ENCODE measurements at regions not wholly inside any gene's neighbourhood (a gene's known extent, or its start where the extent isn't known, plus 50 kb on each side); places are given as distances from the start of the nearest gene placed in this dataset.

DNA sequence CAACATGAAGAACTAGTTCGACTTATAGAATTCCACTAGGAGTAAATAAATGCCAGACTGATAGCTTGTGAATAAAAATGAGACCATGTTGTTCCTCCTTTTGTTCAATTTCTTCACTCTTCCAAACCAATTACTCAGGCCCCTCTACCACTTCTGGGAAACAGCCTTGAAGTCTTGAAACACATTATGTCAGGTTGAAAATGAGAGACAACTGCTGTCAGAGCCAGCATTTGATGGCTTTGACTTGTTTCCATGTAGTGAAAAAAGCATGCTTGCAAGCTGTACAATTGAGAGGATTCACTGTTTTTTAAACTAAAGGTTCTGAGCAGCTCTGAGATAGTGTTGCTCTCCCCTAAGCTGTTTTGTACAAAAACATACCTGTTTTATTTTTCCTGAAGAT is 337.1 kb upstream of the SGCD start:
- Histone ChIP-seq H3K4me3 (no peak overlapping the region), H2AFZ (ENCODE audit: low read depth, low read length) (no peak overlapping the region), H3K36me3 (ENCODE audit: control insufficient read depth, insufficient read depth, low read length) (no peaks in the 10 kb centered on the region), H3K4me1 (replicated peaks in 1 of 2; ENCODE audit: control insufficient read depth in 2 of 2, insufficient read depth in 2 of 2, low read length in 2 of 2) (no peaks in the 10 kb centered on the region), H3K9me1 (ENCODE audit: control insufficient read depth, insufficient read depth, low read length) (no peaks in the 10 kb centered on the region), H3K9me3 (replicated peaks; ENCODE audit: control insufficient read depth, insufficient read depth, low read depth, low read length) (no peaks in the 10 kb centered on the region), H3K27ac (ENCODE audit: extremely low read depth, low read depth, low read length) (no peak overlapping the region), H3K4me2 (ENCODE audit: insufficient read depth, low read length) (no peak overlapping the region), H4K20me1 (replicated peaks; ENCODE audit: control insufficient read depth, insufficient read depth, low read length) (no peaks in the 10 kb centered on the region), H3K79me2 (ENCODE audit: control insufficient read depth, insufficient read depth, low read length) (no peaks in the 10 kb centered on the region), H3K27me3 (ENCODE audit: control insufficient read depth in 2 of 2, insufficient read depth in 2 of 2, low read length in 2 of 2) (no peaks in the 10 kb centered on the region), H3K9ac (ENCODE audit: insufficient read depth in 1 of 2, low read depth in 2 of 2, low read length in 2 of 2) (no peak overlapping the region)
- BruUV-seq (replicated peaks): no TSS peak
- CTCF ChIA-PET (ENCODE audit: low intra/inter-chr PET ratio): no interaction called here
- no peak for FAIRE-seq
- intact Hi-C loops (cut with micrococcal nuclease): no loop called here
- POLR2A ChIA-PET: no interaction called here
- TF ChIP-seq GABPA (tag; conservative IDR thresholded peaks at IDR 0.05; ENCODE audit: low read depth): no peak
- TF ChIP-seq, protein P1, sequence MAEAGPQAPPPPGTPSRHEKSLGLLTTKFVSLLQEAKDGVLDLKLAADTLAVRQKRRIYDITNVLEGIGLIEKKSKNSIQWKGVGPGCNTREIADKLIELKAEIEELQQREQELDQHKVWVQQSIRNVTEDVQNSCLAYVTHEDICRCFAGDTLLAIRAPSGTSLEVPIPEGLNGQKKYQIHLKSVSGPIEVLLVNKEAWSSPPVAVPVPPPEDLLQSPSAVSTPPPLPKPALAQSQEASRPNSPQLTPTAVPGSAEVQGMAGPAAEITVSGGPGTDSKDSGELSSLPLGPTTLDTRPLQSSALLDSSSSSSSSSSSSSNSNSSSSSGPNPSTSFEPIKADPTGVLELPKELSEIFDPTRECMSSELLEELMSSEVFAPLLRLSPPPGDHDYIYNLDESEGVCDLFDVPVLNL (CRISPR knock-in tag; IDR thresholded peaks at IDR 0.05; ENCODE audit: low read depth): no peak
- TF ChIP-seq ZNF184 (CRISPR knock-in tag; IDR thresholded peaks at IDR 0.05): no peak
- no peak for TF ChIP-seq SMARCC2 (IDR thresholded peaks at IDR 0.05; ENCODE audit: low read depth)
- TF ChIP-seq EWSR1 (IDR thresholded peaks at IDR 0.05; ENCODE audit: borderline replicate concordance, low read depth, partially characterized antibody): no peak
- no peak for TF ChIP-seq ZKSCAN3 (CRISPR knock-in tag; IDR thresholded peaks at IDR 0.05)
- TF ChIP-seq NFIC (IDR thresholded peaks at IDR 0.05): no peak
- no peak for TF ChIP-seq POLR2A (conservative IDR thresholded peaks at IDR 0.05)
- no peak for TF ChIP-seq KLF1 (tag; IDR thresholded peaks at IDR 0.05)
- TF ChIP-seq ETV1 (tag; conservative IDR thresholded peaks at IDR 0.05; ENCODE audit: low read depth): no peak
- no peak for TF ChIP-seq ELF2 (CRISPR knock-in tag; IDR thresholded peaks at IDR 0.05)
- no peak for TF ChIP-seq HNRNPUL1 (IDR thresholded peaks at IDR 0.05; ENCODE audit: low read length)
- no peak for TF ChIP-seq NR2F6 (CRISPR knock-in tag; IDR thresholded peaks at IDR 0.05)
- no peak for DNase-seq (ENCODE audit: extremely low read depth in 1 of 4, low spot score in 3 of 4)
- in situ Hi-C loops (cut with MboI): no loop called here
- no peak for ATAC-seq
- WGBS (ENCODE audit: insufficient coverage, low coverage, missing lambda C conversion rate): 0% methylated on average over 1 of the region's 1 CpG
